Fibroblast of pulmonary artery (primary cell): ENCODE measurements at regions not wholly inside any gene's neighbourhood (a gene's known extent, or its start where the extent isn't known, plus 50 kb on each side); places are given as distances from the start of the nearest gene placed in this dataset.

Experiments used
- DNase-seq: peaks from one replicate; pipeline ENCODE4 v3.0.0-alpha.2; 2010; ENCODE audit warnings: low read depth
- H3K4me3 ChIP-seq: replicated peaks from 2 replicates; pipeline ENCODE4 v1.5.1; 2011; ENCODE audit warnings: low read depth, mild to moderate bottlenecking, control low read depth, low read length, moderate library complexity
- TF ChIP-seq, protein P1 (sequence below): IDR thresholded peaks from 2 replicates; pipeline ENCODE4 v1.5.1; 2011; ENCODE audit warnings: mild to moderate bottlenecking, control low read depth, low read length, inconsistent platforms; ENCODE audit errors: missing control alignments

DNA sequence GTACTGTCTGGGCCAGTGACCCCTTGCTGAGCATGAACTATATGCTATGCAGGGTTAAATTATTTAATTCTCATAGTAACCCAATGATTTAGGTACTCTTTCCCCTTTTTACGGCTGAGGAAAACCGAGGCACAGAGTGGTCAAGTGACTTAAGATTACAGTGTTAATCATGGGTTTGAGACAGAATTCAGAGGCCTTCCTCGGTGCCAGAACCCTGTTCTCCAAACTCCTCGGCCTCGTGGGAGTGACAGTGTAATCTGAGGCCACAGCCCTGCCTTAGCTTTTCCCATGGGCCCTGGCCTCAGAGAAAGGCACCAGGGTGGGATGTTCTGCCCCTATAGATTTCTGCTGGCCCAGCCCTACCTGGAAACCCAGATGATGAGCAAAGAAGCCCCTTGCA lies 86.4 kb upstream of the ZNF648 start:
- TF ChIP-seq, protein P1, sequence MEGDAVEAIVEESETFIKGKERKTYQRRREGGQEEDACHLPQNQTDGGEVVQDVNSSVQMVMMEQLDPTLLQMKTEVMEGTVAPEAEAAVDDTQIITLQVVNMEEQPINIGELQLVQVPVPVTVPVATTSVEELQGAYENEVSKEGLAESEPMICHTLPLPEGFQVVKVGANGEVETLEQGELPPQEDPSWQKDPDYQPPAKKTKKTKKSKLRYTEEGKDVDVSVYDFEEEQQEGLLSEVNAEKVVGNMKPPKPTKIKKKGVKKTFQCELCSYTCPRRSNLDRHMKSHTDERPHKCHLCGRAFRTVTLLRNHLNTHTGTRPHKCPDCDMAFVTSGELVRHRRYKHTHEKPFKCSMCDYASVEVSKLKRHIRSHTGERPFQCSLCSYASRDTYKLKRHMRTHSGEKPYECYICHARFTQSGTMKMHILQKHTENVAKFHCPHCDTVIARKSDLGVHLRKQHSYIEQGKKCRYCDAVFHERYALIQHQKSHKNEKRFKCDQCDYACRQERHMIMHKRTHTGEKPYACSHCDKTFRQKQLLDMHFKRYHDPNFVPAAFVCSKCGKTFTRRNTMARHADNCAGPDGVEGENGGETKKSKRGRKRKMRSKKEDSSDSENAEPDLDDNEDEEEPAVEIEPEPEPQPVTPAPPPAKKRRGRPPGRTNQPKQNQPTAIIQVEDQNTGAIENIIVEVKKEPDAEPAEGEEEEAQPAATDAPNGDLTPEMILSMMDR: no peak
- no peak for DNase-seq
- H3K4me3 ChIP-seq: no peak overlapping the region

DNA sequence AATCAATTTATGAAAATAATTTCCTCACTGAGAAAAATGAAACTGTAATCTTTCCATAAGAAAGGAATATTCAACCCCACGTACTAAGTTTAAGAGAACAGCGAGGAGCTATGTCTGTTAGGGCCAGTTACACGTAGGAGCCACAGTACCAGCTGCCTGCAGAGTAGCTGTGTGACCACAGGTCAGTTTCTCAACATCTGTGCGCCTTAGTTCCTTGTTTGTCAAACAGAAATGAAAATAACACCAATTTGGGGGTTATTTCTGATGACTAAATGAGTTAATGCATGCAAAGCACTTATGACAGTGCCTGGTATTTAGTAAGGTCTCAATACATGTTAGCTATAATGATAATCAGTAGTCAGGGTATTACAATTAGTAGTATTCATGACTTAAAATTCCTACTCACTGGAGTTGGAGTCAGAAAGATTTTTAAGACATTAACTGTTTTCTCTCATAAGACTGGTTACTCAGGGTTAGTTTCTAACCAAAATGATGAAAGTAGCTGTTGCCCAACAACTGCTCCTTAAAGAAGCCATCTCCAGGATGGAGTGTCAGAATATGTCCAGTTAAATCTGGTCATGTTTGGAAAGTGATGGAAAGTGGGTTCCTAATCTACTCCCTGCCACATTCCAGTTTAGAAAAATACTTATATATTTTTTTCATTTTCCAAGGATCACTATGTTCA lies 85.8 kb upstream of the ZNF648 start:
- DNase-seq: no peak
- H3K4me3 ChIP-seq: no peak overlapping the region

DNA sequence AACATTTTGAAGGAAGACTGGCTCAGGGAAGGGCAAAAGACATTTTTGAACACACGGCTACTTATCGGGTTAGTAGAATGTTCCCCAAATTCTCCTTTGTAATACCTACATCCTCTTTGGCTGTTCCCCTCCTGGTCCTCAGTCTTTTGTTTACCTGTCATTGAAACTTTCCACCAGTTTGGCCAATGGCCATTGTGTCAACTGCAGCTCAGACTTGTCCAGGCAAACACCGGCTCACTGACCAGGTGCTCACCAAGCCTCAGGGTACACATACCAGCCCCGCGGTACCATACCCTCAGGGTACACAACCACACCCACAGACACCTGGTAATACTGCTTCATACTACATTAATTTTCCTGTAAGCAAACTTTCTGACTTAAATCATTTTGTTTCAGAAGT lies 84.8 kb upstream of the ZNF648 start:
- no peak overlapping the region for H3K4me3 ChIP-seq
- no peak for DNase-seq
- TF ChIP-seq, protein P1: no peak

More for the DNA sequence above, 85.8 kb upstream of the ZNF648 start:
- TF ChIP-seq, protein P1: no peak

DNA sequence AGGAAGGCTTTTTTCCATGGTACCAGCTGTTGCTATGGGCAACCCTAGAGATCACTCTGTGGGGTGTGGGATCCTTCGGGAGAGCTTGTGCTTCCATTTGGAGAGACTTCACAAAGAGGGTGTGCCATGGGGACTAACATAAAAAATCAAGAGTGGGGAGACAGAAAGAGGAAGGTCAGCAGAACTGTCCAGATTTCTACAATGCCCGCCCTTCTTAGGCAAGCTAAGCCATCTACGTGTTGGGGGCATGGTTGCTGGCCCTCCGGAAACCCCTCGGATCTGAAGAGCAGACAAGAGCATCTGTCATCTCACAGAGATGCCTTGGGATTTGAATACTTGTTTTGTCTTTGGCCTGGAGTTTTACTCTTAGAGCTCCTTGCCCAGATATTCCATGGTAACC lies 83.9 kb upstream of the ZNF648 start:
- no peak overlapping the region for H3K4me3 ChIP-seq
- DNase-seq: no peak
- TF ChIP-seq, protein P1: no peak

DNA sequence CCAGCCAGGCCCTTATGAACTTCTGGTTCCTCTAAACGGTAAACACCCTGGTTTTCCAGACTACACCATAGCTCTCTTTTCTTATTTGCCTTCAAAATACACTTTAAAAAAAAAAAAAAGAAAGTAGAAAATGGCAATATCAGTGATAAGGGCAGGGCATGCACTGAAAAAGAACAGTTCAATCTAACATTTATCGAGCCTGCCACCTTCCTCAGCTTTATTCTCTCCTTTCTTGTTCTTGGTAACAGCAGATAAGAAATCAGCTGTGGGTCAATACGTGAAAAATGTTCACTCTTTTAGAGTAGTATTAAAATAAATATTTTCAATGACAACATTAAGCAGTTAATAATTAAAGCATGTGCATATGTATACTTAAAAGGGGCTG lies 83.1 kb upstream of the ZNF648 start:
- TF ChIP-seq, protein P1: no peak
- DNase-seq: no peak
- H3K4me3 ChIP-seq: no peak overlapping the region

DNA sequence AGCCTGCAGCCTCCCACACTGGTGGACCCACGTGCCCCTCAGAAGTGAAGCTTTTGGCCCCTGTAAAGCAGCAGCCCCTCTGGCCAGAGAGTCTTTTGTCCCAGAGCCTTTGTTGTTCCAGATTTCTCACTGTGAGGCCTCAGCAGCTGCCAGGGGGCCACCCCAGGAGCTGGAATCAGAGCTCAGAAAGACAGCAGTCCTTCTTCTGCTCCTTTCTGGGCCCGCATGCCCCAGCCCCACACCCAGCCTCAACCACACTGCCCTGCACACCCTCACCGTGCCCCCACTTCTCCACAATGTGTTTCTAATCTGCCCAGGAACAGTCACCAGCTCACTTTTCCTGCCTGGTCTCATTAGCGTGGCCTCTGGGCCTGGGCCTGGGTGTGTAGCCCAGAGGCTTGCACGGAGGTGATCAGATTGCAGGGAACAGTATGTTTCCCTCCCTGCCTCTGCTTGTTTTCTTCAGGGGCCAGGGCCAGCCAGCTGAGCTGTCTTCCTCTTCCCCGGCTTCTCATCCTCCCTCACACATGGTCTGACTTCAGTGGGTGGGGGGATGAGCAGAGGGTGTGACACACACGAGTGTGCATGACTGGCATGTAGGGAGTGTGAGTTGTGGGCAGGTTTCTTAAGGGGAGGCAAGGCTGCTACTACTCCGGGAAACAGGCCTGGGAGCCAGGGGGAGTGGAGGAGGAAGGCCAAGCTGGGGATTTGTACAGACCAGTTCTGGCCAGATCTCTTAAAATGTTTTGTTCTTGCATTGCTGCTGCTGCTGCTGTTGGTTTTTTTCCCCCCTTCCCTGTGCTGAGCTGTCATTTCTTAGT lies 82.5 kb upstream of the ZNF648 start:
- no peak overlapping the region for H3K4me3 ChIP-seq
- TF ChIP-seq, protein P1: no peak
- DNase-seq: peak; percentile 80
